ENCODE measurements at regions not wholly inside any gene's neighbourhood (a gene's known extent, or its start where the extent isn't known, plus 50 kb on each side); places are given as distances from the start of the nearest gene placed in this dataset.

- H3K27me3 ChIP-seq (ENCODE audit: insufficient read depth, low read length): no peaks in the 10 kb centered on the region
- H3K4me2 ChIP-seq (ENCODE audit: low read length): no peak overlapping the region
- H4K20me1 ChIP-seq (ENCODE audit: insufficient read depth, low read length): no peaks in the 10 kb centered on the region
- H2AFZ ChIP-seq (ENCODE audit: low read length): no peak overlapping the region
- no peak overlapping the region for H3K27ac ChIP-seq (ENCODE audit: low read depth, low read length, poor library complexity, severe bottlenecking)
- no peak overlapping the region for H3K4me3 ChIP-seq (ENCODE audit: low read depth, low read length, poor library complexity, severe bottlenecking)
- no peaks in the 10 kb centered on the region for H3K4me1 ChIP-seq (ENCODE audit: insufficient read depth, low read length, severe bottlenecking)
- no peaks in the 10 kb centered on the region for H3K79me2 ChIP-seq (ENCODE audit: insufficient read depth, low read length)
- TF ChIP-seq EZH2 (IDR thresholded peaks at IDR 0.05; ENCODE audit: borderline replicate concordance, low read length): no peak
- TF ChIP-seq CTCF (IDR thresholded peaks at IDR 0.05; ENCODE audit: low read length): no peak
- no peaks in the 10 kb centered on the region for H3K36me3 ChIP-seq (ENCODE audit: insufficient read depth, low read length)
- H3F3A ChIP-seq (ENCODE audit: insufficient read depth, low read length): no peaks in the 10 kb centered on the region
- H3K9me2 ChIP-seq (ENCODE audit: low read depth, low read length): no peaks in the 10 kb centered on the region
- H3K9me3 ChIP-seq (ENCODE audit: low read length): no peaks in the 10 kb centered on the region
- no peak overlapping the region for H3K9ac ChIP-seq (ENCODE audit: low read length)
Measured at GRCh38 chr2:223701761-223702160, 99.6 kb upstream of the SCG2 start.

- no peak overlapping the region for H3K4me2 ChIP-seq (ENCODE audit: low read length)
- no peak overlapping the region for H2AFZ ChIP-seq (ENCODE audit: low read length)
- no peaks in the 10 kb centered on the region for H3K9me3 ChIP-seq (ENCODE audit: low read length)
- TF ChIP-seq EZH2 (IDR thresholded peaks at IDR 0.05; ENCODE audit: borderline replicate concordance, low read length) (no peak), CTCF (IDR thresholded peaks at IDR 0.05; ENCODE audit: low read length) (no peak)
- no peak overlapping the region for H3K9ac ChIP-seq (ENCODE audit: low read length)
- H3K4me3 ChIP-seq (ENCODE audit: low read depth, low read length, poor library complexity, severe bottlenecking): no peak overlapping the region
- H3K27me3 ChIP-seq (ENCODE audit: insufficient read depth, low read length): no peaks in the 10 kb centered on the region
- H3K9me2 ChIP-seq (ENCODE audit: low read depth, low read length): no peaks in the 10 kb centered on the region
- H3K36me3 ChIP-seq (ENCODE audit: insufficient read depth, low read length): no peaks in the 10 kb centered on the region
- no peaks in the 10 kb centered on the region for H3K4me1 ChIP-seq (ENCODE audit: insufficient read depth, low read length, severe bottlenecking)
- H3K79me2 ChIP-seq (ENCODE audit: insufficient read depth, low read length): no peaks in the 10 kb centered on the region
- no peak overlapping the region for H3K27ac ChIP-seq (ENCODE audit: low read depth, low read length, poor library complexity, severe bottlenecking)
- H3F3A ChIP-seq (ENCODE audit: insufficient read depth, low read length): no peaks in the 10 kb centered on the region
- no peaks in the 10 kb centered on the region for H4K20me1 ChIP-seq (ENCODE audit: insufficient read depth, low read length)
Measured at GRCh38 chr2:223700221-223700620, 98.1 kb upstream of the SCG2 start.

- Histone ChIP-seq H3K4me3 (ENCODE audit: low read depth, low read length, poor library complexity, severe bottlenecking) (no peak overlapping the region), H2AFZ (ENCODE audit: low read length) (no peak overlapping the region), H3K27me3 (ENCODE audit: insufficient read depth, low read length) (no peaks in the 10 kb centered on the region), H3K27ac (ENCODE audit: low read depth, low read length, poor library complexity, severe bottlenecking) (no peak overlapping the region), H3K36me3 (ENCODE audit: insufficient read depth, low read length) (no peaks in the 10 kb centered on the region), H3K9ac (ENCODE audit: low read length) (no peak overlapping the region), H3K79me2 (ENCODE audit: insufficient read depth, low read length) (no peaks in the 10 kb centered on the region), H4K20me1 (ENCODE audit: insufficient read depth, low read length) (no peaks in the 10 kb centered on the region), H3K4me1 (ENCODE audit: insufficient read depth, low read length, severe bottlenecking) (no peaks in the 10 kb centered on the region), H3K9me2 (ENCODE audit: low read depth, low read length) (no peaks in the 10 kb centered on the region), H3K4me2 (ENCODE audit: low read length) (no peak overlapping the region), H3F3A (ENCODE audit: insufficient read depth, low read length) (no peaks in the 10 kb centered on the region), H3K9me3 (ENCODE audit: low read length) (no peaks in the 10 kb centered on the region)
- peak; percentile 8; the same call in 1 of the 2 replicates for TF ChIP-seq CTCF (IDR thresholded peaks at IDR 0.05; ENCODE audit: low read length)
- TF ChIP-seq EZH2 (IDR thresholded peaks at IDR 0.05; ENCODE audit: borderline replicate concordance, low read length): no peak
Measured at GRCh38 chr2:223697892-223698645, 95.9 kb upstream of the SCG2 start.
